ENCODE measurements at regions not wholly inside any gene's neighbourhood (a gene's known extent, or its start where the extent isn't known, plus 50 kb on each side); places are given as distances from the start of the nearest gene placed in this dataset.
A peak's percentile ranks its signal among the peaks of the same experiment; 100 is the strongest.

DNA sequence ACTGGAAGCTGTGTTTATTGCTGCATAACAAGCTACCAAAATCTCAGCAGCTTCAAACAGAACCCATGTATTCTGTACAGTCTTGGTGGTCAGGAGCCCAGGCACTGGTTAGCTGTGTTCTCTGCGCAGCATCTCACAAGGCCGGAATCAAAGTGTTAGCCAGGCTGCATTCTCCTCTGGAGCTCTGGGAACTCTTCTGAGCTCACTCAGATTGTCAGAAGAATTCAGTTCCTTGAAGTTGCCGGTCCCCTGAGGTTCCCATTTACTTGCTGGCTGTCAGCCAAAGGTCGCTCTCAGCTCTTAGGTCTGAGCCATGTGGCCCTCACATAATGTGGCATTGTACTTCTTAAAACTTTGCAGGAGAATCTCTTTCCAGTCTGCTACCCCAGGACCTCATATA lies 123.6 kb upstream of the SMIM21 start:
- Histone ChIP-seq H3K36me3 (replicated peaks; ENCODE audit: control insufficient read depth, insufficient read depth, low read length) (no peaks in the 10 kb centered on the region), H3K27me3 (ENCODE audit: control insufficient read depth, insufficient read depth, low read length) (no peaks in the 10 kb centered on the region; the same call in 1 of the 2 replicates), H3K4me3 (ENCODE audit: insufficient read depth, low read depth, low read length) (no peak overlapping the region)
- DNase-seq, result no peak

DNA sequence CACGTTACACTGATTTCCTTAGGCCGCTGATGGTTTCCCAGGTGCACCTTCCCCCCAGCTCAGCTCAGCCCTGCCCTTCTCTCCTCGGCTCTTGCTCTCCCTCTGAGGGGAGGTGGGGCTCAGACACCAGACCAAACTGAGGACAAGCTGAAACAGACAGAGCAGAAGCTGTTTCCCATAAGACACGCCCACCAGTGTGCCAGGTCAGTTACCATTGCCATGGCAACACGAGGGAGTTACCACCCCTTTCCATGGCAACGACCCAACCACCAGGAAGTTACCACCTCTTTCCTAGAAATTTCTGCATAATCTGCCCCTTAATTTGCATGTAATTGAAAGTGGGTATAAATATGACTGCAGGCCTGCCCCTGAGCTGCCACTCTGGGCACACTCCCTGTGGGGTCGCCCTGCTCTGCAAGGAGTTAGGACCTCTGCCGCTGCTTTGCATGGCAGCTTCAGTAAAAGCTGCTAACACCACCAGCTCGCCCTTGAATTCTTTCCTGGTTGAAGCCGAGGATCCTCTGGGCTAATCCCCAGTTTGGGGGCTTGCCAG lies 120.9 kb upstream of the SMIM21 start:
- H3K4me3 ChIP-seq (ENCODE audit: insufficient read depth, low read depth, low read length), result no peak overlapping the region
- H3K27me3 ChIP-seq (ENCODE audit: control insufficient read depth, insufficient read depth, low read length), result no peaks in the 10 kb centered on the region; the same call in 1 of the 2 replicates
- no peaks in the 10 kb centered on the region for H3K36me3 ChIP-seq (replicated peaks; ENCODE audit: control insufficient read depth, insufficient read depth, low read length)
- peak; percentile 32 for DNase-seq

DNA sequence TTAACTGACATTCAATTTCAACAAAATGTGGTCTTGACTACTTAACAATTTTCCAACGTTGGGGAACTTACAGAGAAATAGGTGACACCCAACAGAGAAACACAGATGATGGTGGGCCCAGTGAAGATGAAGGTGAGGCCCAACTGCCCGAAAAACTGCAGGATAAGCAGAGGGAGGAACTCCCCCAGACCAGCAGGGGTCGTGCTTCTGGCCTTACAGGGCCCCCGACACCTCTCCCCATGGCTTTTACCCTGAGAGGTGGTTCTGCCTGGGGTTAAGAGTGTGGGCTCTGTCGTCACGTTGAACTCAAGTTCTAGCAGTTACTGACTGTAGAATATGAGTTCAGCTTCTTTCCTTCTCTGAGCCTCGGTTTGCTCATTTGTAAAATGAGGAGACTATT lies 119.5 kb upstream of the SMIM21 start:
- Histone ChIP-seq H3K27me3 (ENCODE audit: control insufficient read depth, insufficient read depth, low read length) (no peaks in the 10 kb centered on the region; the same call in 1 of the 2 replicates), H3K36me3 (replicated peaks; ENCODE audit: control insufficient read depth, insufficient read depth, low read length) (no peaks in the 10 kb centered on the region), H3K4me3 (ENCODE audit: insufficient read depth, low read depth, low read length) (no peak overlapping the region)
- DNase-seq, result peak; percentile 43

DNA sequence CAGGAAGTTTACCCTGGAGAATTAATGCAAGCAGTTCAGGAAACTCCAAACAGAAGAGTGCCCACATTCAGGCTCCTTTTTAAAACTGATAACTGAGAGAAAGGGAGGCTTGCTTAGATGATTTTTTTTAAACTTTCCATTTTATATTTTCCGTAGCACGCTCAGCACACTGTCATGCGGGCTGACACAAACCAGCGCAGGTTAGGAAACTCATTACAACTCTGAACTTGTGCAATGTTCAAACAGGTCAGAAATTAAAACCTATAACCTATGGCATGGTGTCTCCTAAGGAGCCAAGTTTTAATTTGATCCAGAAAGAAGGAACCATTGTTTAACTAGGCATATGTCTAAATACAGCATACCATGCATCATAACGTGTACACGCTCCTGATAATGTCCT lies 117.7 kb upstream of the SMIM21 start:
- no peak for DNase-seq
- Histone ChIP-seq H3K4me3 (ENCODE audit: insufficient read depth, low read depth, low read length) (no peak overlapping the region), H3K27me3 (ENCODE audit: control insufficient read depth, insufficient read depth, low read length) (no peaks in the 10 kb centered on the region), H3K36me3 (replicated peaks; ENCODE audit: control insufficient read depth, insufficient read depth, low read length) (no peaks in the 10 kb centered on the region)

DNA sequence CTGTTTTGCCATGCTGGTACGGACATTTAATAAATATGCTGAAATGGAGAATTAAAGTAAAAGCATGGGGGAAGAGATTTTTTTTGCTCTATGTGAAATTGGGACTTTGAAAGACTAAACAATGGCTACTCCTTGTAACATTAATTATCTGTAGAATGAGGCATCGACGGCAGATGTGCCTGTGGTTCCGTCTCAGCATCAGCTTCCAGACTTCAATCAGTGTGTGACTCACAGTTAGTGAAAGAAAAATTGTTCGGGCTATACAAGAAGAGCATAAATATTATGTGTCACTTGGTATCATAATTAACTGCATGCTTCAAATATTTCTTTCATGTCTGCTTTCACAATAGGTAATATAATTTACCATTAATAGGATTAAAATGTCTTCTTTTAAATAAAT lies 117.0 kb upstream of the SMIM21 start:
- DNase-seq, result no peak
- Histone ChIP-seq H3K36me3 (replicated peaks; ENCODE audit: control insufficient read depth, insufficient read depth, low read length) (no peaks in the 10 kb centered on the region), H3K4me3 (ENCODE audit: insufficient read depth, low read depth, low read length) (no peak overlapping the region), H3K27me3 (ENCODE audit: control insufficient read depth, insufficient read depth, low read length) (no peaks in the 10 kb centered on the region)

DNA sequence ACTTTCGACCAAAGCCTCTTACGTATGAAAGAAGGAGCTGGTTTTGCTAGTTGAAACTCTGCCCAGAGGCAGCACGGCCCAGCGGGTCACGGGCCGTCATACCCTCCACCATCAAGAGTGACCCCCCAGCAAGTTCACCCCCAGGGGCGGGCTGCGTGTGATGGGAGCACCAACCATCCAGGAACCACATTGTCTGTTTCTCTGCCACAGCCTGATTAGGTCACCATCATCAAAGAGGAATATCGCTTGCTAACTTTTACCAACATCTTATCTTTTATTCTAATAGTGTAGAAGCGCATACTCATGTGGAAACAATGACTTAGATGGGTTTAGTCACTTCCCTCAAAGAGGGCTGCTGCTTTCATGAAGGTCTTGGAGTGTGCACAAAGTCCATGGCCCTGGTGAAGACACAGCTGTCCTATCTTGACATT lies 116.6 kb upstream of the SMIM21 start:
- H3K36me3 ChIP-seq (replicated peaks; ENCODE audit: control insufficient read depth, insufficient read depth, low read length), result no peaks in the 10 kb centered on the region
- H3K27me3 ChIP-seq (ENCODE audit: control insufficient read depth, insufficient read depth, low read length), result no peaks in the 10 kb centered on the region
- DNase-seq, result no peak
- no peak overlapping the region for H3K4me3 ChIP-seq (ENCODE audit: insufficient read depth, low read depth, low read length)

DNA sequence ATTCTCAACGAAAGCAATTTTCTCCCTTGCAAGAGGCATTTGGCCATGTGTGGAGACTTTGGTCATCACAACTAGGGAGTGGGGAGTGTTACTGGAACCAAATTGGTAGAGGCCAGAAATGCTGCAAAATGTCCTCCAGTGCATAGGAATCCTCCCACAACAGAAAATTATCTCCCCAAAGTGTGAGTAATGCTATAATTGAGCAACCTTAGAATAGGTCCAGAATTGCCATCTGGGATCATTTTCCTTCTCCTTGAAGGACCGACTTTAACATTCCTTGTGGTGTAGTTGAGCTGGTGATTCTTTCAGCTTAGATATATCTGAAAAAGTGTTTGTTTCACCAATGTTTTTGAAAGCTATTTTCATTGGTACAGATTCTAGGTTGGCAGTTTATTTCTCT lies 111.2 kb upstream of the SMIM21 start:
- Histone ChIP-seq H3K36me3 (replicated peaks; ENCODE audit: control insufficient read depth, insufficient read depth, low read length) (no peaks in the 10 kb centered on the region), H3K27me3 (ENCODE audit: control insufficient read depth, insufficient read depth, low read length) (no peaks in the 10 kb centered on the region), H3K4me3 (ENCODE audit: insufficient read depth, low read depth, low read length) (no peak overlapping the region)
- DNase-seq, result no peak

DNA sequence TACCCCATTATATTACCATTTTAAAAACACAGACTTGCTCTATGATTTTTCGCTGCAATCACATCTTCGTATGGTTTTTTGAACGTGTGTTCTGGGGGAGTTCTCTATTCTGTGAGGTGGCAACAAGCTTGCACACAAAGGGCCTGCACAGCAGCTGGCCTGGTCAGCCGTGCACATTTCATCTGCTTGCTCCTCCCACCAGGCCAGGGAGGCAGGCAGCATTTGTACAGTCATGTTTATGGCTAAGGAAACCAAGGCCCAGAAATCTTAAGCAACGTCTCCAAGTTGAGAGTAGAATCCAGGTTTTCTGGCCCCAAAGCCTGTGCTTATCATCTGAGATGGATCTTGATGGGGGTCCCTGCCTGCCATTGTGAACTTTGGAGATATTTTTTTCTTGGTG lies 106.4 kb upstream of the SMIM21 start:
- no peak for DNase-seq
- Histone ChIP-seq H3K27me3 (ENCODE audit: control insufficient read depth, insufficient read depth, low read length) (no peaks in the 10 kb centered on the region), H3K36me3 (replicated peaks; ENCODE audit: control insufficient read depth, insufficient read depth, low read length) (no peaks in the 10 kb centered on the region), H3K4me3 (ENCODE audit: insufficient read depth, low read depth, low read length) (no peak overlapping the region)

DNA sequence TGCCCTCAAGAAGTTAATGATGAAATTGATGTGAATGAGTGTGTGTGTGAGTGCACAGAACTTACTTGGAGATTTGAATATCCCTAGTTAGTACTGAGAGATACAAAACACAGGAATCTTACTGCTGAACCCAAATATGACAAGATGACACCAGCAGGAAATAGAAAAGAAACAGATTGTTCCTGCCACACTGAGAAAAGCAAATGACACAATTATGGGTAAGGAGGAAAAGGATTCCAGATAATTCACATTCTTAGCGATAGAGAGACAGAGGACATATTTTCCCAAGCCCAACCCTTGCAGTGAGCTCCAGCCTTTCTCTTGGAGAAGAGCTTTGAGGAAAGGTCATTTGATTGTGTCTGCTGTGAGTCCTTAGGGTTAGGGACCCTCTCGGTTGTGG lies 105.7 kb upstream of the SMIM21 start:
- no peak for DNase-seq
- H3K4me3 ChIP-seq (ENCODE audit: insufficient read depth, low read depth, low read length), result no peak overlapping the region
- no peaks in the 10 kb centered on the region for H3K27me3 ChIP-seq (ENCODE audit: control insufficient read depth, insufficient read depth, low read length)
- H3K36me3 ChIP-seq (replicated peaks; ENCODE audit: control insufficient read depth, insufficient read depth, low read length), result no peaks in the 10 kb centered on the region

DNA sequence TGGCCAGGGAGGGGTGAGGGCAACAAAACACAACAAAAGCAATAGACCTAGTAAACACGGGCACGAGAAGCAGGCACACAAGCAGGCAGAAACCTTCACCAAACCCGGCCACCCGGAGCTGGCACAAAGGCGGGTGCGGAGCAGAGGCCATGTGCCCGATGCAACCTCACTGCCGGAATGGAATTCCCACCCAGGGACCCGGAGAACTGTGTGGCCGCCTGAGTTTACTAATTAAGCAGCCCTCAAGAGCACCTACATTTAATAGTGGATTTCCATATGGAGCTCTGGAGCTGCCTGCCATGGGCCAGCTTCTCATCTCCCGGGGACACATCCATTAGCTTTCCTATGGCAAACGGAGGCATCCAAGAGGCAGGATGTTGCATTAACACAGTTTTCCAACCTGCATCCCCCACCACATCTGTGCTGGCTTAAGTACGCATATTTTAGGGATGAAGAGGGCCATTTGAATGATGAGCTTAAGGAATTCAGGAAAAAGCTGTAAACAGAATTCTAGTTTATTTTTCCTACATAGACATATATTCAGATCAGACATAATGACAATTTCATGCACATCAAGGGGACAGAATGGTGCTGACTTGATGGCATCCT lies 104.5 kb upstream of the SMIM21 start:
- no peak overlapping the region for H3K4me3 ChIP-seq (ENCODE audit: insufficient read depth, low read depth, low read length)
- DNase-seq, result no peak
- H3K27me3 ChIP-seq (ENCODE audit: control insufficient read depth, insufficient read depth, low read length), result no peaks in the 10 kb centered on the region
- no peaks in the 10 kb centered on the region for H3K36me3 ChIP-seq (replicated peaks; ENCODE audit: control insufficient read depth, insufficient read depth, low read length)

DNA sequence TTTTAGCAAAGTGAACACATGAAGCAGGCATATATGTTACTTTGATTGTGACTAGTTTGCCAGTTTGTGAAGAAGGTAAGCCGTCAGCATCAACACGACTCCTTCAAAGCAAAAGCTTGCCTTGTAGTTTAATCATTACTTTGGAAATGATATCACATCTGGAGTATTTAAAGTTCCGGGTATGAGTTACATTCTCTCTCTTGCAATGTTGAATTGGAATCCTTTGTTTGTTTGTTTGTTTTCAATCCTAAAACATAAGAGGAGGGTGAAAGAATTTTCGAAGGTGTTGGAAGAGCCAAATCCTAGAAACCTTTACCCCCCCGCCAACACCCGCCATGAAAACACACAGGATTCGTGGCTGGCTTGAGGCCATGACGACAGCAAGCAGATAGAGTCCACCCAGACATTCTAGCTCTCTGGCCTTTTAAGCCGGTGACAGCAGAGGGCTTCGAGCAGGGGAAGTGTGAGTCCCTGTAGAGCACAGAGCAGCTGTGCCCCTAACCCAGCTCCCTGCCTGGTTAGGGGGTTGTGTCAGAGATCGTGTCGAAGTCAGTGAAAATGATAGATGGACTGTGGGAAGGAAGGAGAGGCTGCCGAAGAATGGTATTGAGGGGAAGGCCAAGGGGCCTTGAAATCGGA lies 103.8 kb upstream of the SMIM21 start:
- H3K4me3 ChIP-seq (ENCODE audit: insufficient read depth, low read depth, low read length), result no peak overlapping the region
- no peaks in the 10 kb centered on the region for H3K27me3 ChIP-seq (ENCODE audit: control insufficient read depth, insufficient read depth, low read length)
- DNase-seq, result no peak
- H3K36me3 ChIP-seq (replicated peaks; ENCODE audit: control insufficient read depth, insufficient read depth, low read length), result no peaks in the 10 kb centered on the region

DNA sequence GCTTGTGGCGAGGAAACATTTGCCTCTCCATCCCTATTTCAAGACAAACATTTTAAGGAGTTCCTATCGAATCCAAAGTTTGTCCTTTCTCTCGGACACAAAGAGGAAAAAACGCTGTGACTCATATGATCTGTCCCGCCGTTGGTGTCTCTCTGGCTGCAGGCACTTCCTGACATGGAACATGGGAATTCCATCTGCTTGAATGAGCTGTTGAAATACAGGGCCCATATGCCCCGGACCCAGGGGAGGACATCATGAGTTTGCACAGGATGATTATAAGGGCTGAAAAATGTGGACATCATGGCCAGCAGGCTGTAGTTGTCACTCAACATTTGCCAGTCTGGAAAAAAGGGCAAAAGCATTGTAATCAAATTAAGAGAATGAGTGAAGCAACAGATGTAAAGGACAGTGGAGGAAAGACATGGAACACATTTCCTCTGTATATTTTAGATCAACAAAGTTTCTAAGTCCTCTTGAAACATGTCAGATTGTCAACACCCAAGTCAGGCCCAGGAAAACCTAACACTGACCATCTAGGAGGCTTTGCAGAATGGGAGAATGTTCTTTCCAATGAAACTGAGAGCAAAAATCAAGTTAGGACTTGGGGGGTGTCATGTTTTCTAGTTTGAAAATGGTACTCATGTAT lies 103.2 kb upstream of the SMIM21 start:
- no peaks in the 10 kb centered on the region for H3K27me3 ChIP-seq (ENCODE audit: control insufficient read depth, insufficient read depth, low read length)
- no peak for DNase-seq
- H3K36me3 ChIP-seq (replicated peaks; ENCODE audit: control insufficient read depth, insufficient read depth, low read length), result no peaks in the 10 kb centered on the region
- H3K4me3 ChIP-seq (ENCODE audit: insufficient read depth, low read depth, low read length), result no peak overlapping the region

DNA sequence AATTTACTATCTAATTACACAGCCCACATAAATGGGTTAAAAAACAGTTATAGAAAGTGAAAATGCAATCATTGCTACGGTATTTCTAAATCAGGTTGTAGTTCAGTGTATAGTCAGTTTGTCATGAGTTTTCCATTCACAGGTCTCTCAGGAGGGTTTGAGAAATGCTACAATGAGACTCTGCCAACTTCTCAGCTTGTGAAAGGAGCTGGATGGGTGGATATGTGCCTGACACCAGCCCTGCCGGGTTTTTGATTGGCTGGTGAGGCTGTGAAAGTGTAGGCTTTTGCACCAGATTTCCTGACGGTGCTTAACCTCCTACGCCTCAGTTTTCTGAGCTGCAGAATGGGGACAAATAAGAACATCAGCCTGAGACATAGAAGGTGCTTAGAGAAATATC lies 102.6 kb upstream of the SMIM21 start:
- H3K27me3 ChIP-seq (ENCODE audit: control insufficient read depth, insufficient read depth, low read length), result no peaks in the 10 kb centered on the region
- DNase-seq, result no peak
- no peak overlapping the region for H3K4me3 ChIP-seq (ENCODE audit: insufficient read depth, low read depth, low read length)
- no peaks in the 10 kb centered on the region for H3K36me3 ChIP-seq (replicated peaks; ENCODE audit: control insufficient read depth, insufficient read depth, low read length)

DNA sequence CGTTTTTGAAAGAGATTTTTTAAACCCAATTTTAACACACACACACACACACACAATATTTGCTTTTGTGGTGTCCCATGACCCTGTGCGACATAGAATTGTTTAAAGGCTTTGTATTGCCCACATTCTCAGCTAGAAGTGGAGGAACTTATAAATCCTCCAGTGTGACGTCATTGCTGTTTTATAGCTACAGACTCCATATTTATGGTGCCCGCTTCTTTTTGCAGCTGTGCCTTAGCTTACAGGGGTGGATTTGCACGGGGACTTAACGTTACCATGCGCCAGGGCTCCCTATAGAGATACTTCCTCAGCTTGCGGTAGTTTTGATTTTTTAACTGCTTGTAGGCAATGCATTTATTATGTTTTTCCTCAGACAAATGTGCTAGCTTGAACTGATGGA lies 101.9 kb upstream of the SMIM21 start:
- H3K36me3 ChIP-seq (replicated peaks; ENCODE audit: control insufficient read depth, insufficient read depth, low read length), result no peaks in the 10 kb centered on the region
- no peaks in the 10 kb centered on the region for H3K27me3 ChIP-seq (ENCODE audit: control insufficient read depth, insufficient read depth, low read length)
- no peak overlapping the region for H3K4me3 ChIP-seq (ENCODE audit: insufficient read depth, low read depth, low read length)
- DNase-seq, result no peak
